GM23338 (cell line): ENCODE measurements at regions not wholly inside any gene's neighbourhood (a gene's known extent, or its start where the extent isn't known, plus 50 kb on each side); places are given as distances from the start of the nearest gene placed in this dataset.

Experiments used
- CREB1 ChIP-seq: fragments of 250-450 bp; sonication (Bioruptor Pico); IDR thresholded peaks from 2 replicates; pipeline ENCODE4 v1.5.0; 2020; ENCODE audit warnings: low read depth, mild to moderate bottlenecking, moderate library complexity
- CTCF ChIP-seq, 2 experiments: fragments of 200-600 bp in 1 of 2; sonication (generic) in 1 of 2; conservative IDR thresholded peaks; 2 replicates each; pipeline versions ENCODE4 v1.5.1 to v1.6.1; 2016 to 2017; ENCODE audit warnings: antibody characterized with exemption in 2 of 2, low read depth in 2 of 2, mild to moderate bottlenecking in 2 of 2, moderate library complexity in 1 of 2
- ETS1 ChIP-seq: IDR thresholded peaks from 2 replicates; pipeline ENCODE4 v1.6.1; 2016; ENCODE audit warnings: antibody characterized with exemption
- EZH2 ChIP-seq: fragments of 200-600 bp; sonication (generic); IDR thresholded peaks from one replicate; pipeline ENCODE4 v1.8.0; 2017; ENCODE audit warnings: antibody characterized with exemption, mild to moderate bottlenecking, low read depth; ENCODE audit not compliant: unreplicated experiment
- EZH2phosphoT487 ChIP-seq: fragments of 200-600 bp; sonication (generic); IDR thresholded peaks from one replicate; pipeline ENCODE4 v1.8.1; 2018; ENCODE audit warnings: antibody characterized with exemption; ENCODE audit not compliant: unreplicated experiment
- JUNB ChIP-seq: IDR thresholded peaks from one replicate; pipeline ENCODE4 v1.6.1; 2016; ENCODE audit warnings: antibody characterized with exemption; ENCODE audit not compliant: unreplicated experiment
- NANOG ChIP-seq: IDR thresholded peaks from 2 replicates; pipeline ENCODE4 v1.6.1; 2016; ENCODE audit warnings: antibody characterized with exemption, borderline replicate concordance
- POLR2AphosphoS5 ChIP-seq: IDR thresholded peaks from 2 replicates; pipeline ENCODE4 v1.6.1; 2016; ENCODE audit warnings: antibody characterized with exemption, low read depth
- REST ChIP-seq: IDR thresholded peaks from one replicate; pipeline ENCODE4 v1.6.1; 2018; ENCODE audit warnings: antibody characterized with exemption; ENCODE audit not compliant: unreplicated experiment
- STAT1 ChIP-seq: IDR thresholded peaks from one replicate; pipeline ENCODE4 v1.6.1; 2016; ENCODE audit warnings: antibody characterized with exemption; ENCODE audit not compliant: unreplicated experiment
- ZNF114 ChIP-seq: fragments of 250-450 bp; sonication (Bioruptor Pico); IDR thresholded peaks from 2 replicates; pipeline ENCODE4 v1.5.0; 2020; ENCODE audit warnings: mild to moderate bottlenecking, moderate library complexity
- ZNF331 ChIP-seq: fragments of 250-450 bp; sonication (Bioruptor Pico); IDR thresholded peaks from 2 replicates; pipeline ENCODE4 v1.5.0; 2020; ENCODE audit warnings: low read depth, mild to moderate bottlenecking, moderate library complexity

GRCh38 chr10:54866666-54867065 is 65.6 kb upstream of the PCDH15 start:
- TF ChIP-seq EZH2 (no peak), CTCF (conservative IDR thresholded peaks at IDR 0.05; ENCODE audit: low read depth in 2 of 2) (no peak), EZH2phosphoT487 (no peak), REST (no peak), POLR2AphosphoS5 (no peak), JUNB (no peak), ZNF114 (CRISPR knock-in tag) (no peak), STAT1 (no peak), CREB1 (CRISPR knock-in tag) (no peak), ZNF331 (CRISPR knock-in tag) (no peak), NANOG (no peak), ETS1 (no peak)
